SK-N-SH (cell line): ENCODE measurements at regions not wholly inside any gene's neighbourhood (a gene's known extent, or its start where the extent isn't known, plus 50 kb on each side); places are given as distances from the start of the nearest gene placed in this dataset.

Source experiments
- CTCF ChIA-PET: fragments of 300-600, 350-600 bp; formaldehyde crosslinking; extraction: SDS; loops from one replicate; lab custom pipeline; 2021; lab: Yijun Ruan, JAX
- POLR2A ChIA-PET: fragments of 350-600 bp; sonication (Branson Sonifier 250); formaldehyde crosslinking; extraction: SDS; loops from one replicate; lab custom pipeline; 2020; ENCODE audit warnings: antibody characterized with exemption, inconsistent platforms; lab: Yijun Ruan, JAX
- DNase-seq: peaks from one replicate; pipeline ENCODE4 v3.0.0; 2012
- H2AFZ ChIP-seq: fragments of 200-600 bp; sonication (generic); 2 replicates; pipeline ENCODE4 v1.8.1; 2016; ENCODE audit warnings: antibody characterized with exemption, mild to moderate bottlenecking, low read depth
- H3F3A ChIP-seq: fragments of 200-600 bp; sonication (generic); replicated peaks from 2 replicates; pipeline ENCODE3; 2016; ENCODE audit warnings: antibody characterized with exemption, mild to moderate bottlenecking; ENCODE audit not compliant: insufficient read depth
- H3K27ac ChIP-seq, 2 experiments: fragments of 200-500 bp in 1 of 2; fragments of 200-600 bp in 1 of 2; sonication (Bioruptor generic) in 1 of 2; sonication (generic), shearing (Covaris generic) in 1 of 2; 2 replicates each; pipeline versions ENCODE4 v1.5.1 to v1.6.1; 2014 to 2016; ENCODE audit warnings: low read depth in 2 of 2, inconsistent platforms in 1 of 2, low read length in 1 of 2, mild to moderate bottlenecking in 1 of 2, mixed read lengths in 1 of 2
- H3K27me3 ChIP-seq: fragments of 200-600 bp; sonication (generic), shearing (Covaris generic); 2 replicates; pipeline ENCODE4 v1.6.1; 2016; ENCODE audit warnings: mixed run types; ENCODE audit not compliant: insufficient read depth
- H3K36me3 ChIP-seq, 2 experiments: fragments of 200-500 bp in 1 of 2; fragments of 200-600 bp in 1 of 2; sonication (Bioruptor generic) in 1 of 2; sonication (generic) in 1 of 2; replicated peaks in 1 of 2; 2 replicates each; pipeline versions ENCODE3 to v1.5.1; 2014 to 2016; ENCODE audit warnings: low read length in 1 of 2, mild to moderate bottlenecking in 1 of 2; ENCODE audit not compliant: insufficient read depth in 2 of 2, control insufficient read depth in 1 of 2
- H3K4me1 ChIP-seq, 2 experiments: fragments of 200-500 bp in 1 of 2; fragments of 200-600 bp in 1 of 2; sonication (Bioruptor generic) in 1 of 2; sonication (generic), shearing (Covaris generic) in 1 of 2; 2 replicates each; pipeline versions ENCODE4 v1.5.1 to v1.6.1; 2014 to 2016; ENCODE audit warnings: low read depth in 1 of 2, low read length in 1 of 2, mixed run types in 1 of 2; ENCODE audit not compliant: insufficient read depth in 2 of 2, control insufficient read depth in 1 of 2
- H3K4me2 ChIP-seq: fragments of 200-600 bp; sonication (generic), shearing (Covaris generic); 2 replicates; pipeline ENCODE4 v1.6.1; 2017; ENCODE audit warnings: mixed run types
- H3K4me3 ChIP-seq, 2 experiments: fragments of 200-500 bp in 1 of 2; fragments of 200-600 bp in 1 of 2; sonication (Bioruptor generic) in 1 of 2; sonication (generic), shearing (Covaris generic) in 1 of 2; 2 replicates each; pipeline versions ENCODE4 v1.5.1 to v1.8.1; 2014 to 2016; ENCODE audit warnings: low read depth in 2 of 2, inconsistent platforms in 1 of 2, low read length in 1 of 2, mild to moderate bottlenecking in 1 of 2, mixed read lengths in 1 of 2, moderate library complexity in 1 of 2
- H3K79me2 ChIP-seq: fragments of 200-600 bp; sonication (generic); 2 replicates; pipeline ENCODE4 v1.8.1; 2017; ENCODE audit warnings: mild to moderate bottlenecking; ENCODE audit not compliant: insufficient read depth
- H3K9ac ChIP-seq: fragments of 200-600 bp; sonication (generic); 2 replicates; pipeline ENCODE4 v1.6.1; 2017; ENCODE audit warnings: mixed run types
- H3K9me2 ChIP-seq: fragments of 200-600 bp; sonication (generic); 2 replicates; pipeline ENCODE4 v1.6.1; 2017; ENCODE audit warnings: mixed run types
- H3K9me3 ChIP-seq: fragments of 200-600 bp; sonication (generic); 2 replicates; pipeline ENCODE4 v1.6.1; 2017; ENCODE audit warnings: mixed run types, mild to moderate bottlenecking, moderate library complexity
- H4K20me1 ChIP-seq: fragments of 200-600 bp; sonication (generic); 2 replicates; pipeline ENCODE4 v1.6.1; 2017; ENCODE audit warnings: mild to moderate bottlenecking, mixed run types; ENCODE audit not compliant: insufficient read depth
- ELF1 ChIP-seq: IDR thresholded peaks from 2 replicates; pipeline ENCODE4 v1.4.0; 2012
- FOSL2 ChIP-seq: IDR thresholded peaks from 2 replicates; pipeline ENCODE4 v1.4.0; 2012; ENCODE audit warnings: low read depth, mild to moderate bottlenecking, moderate library complexity, borderline replicate concordance
- FOXJ3 ChIP-seq: sonication (generic); formaldehyde crosslinking; IDR thresholded peaks from 2 replicates; pipeline ENCODE4 v1.5.1; 2020; ENCODE audit warnings: mild to moderate bottlenecking, missing genetic modification reagents
- FOXM1 ChIP-seq: IDR thresholded peaks from 2 replicates; pipeline ENCODE4 v1.4.0; 2012; ENCODE audit warnings: low read depth, mild to moderate bottlenecking
- GABPA ChIP-seq: IDR thresholded peaks from 2 replicates; pipeline ENCODE4 v1.4.0; 2012; ENCODE audit warnings: low read depth, mild to moderate bottlenecking
- IRF3 ChIP-seq: fragments of 150-350 bp; IDR thresholded peaks from 2 replicates; pipeline ENCODE4 v1.6.1; 2016; ENCODE audit warnings: mild to moderate bottlenecking, low read depth, low read length
- MXI1 ChIP-seq: IDR thresholded peaks from 2 replicates; pipeline ENCODE4 v1.6.1; 2012; ENCODE audit warnings: mild to moderate bottlenecking, low read depth, low read length, improper control_type of control experiment
- POLR2AphosphoS5 ChIP-seq: IDR thresholded peaks from 2 replicates; pipeline ENCODE4 v1.6.1; 2012; ENCODE audit warnings: low read depth, low read length
- RAD21 ChIP-seq: IDR thresholded peaks from 2 replicates; pipeline ENCODE4 v1.6.1; 2012; ENCODE audit warnings: mild to moderate bottlenecking, low read length
- RCOR1 ChIP-seq: fragments of 150-350 bp; IDR thresholded peaks from 2 replicates; pipeline ENCODE4 v1.6.1; 2017; ENCODE audit warnings: antibody characterized with exemption, low read length
- RXRA ChIP-seq: IDR thresholded peaks from 2 replicates; pipeline ENCODE4 v1.4.0; 2012; ENCODE audit warnings: low read depth, mild to moderate bottlenecking, borderline replicate concordance
- SMC3 ChIP-seq: IDR thresholded peaks from 2 replicates; pipeline ENCODE4 v1.6.1; 2012; ENCODE audit warnings: low read depth, low read length, improper control_type of control experiment
- TAF1 ChIP-seq: IDR thresholded peaks from 2 replicates; pipeline ENCODE4 v1.6.1; 2012; ENCODE audit warnings: low read depth, mild to moderate bottlenecking, low read length, moderate library complexity, borderline replicate concordance
- YY1 ChIP-seq: IDR thresholded peaks from 2 replicates; pipeline ENCODE4 v1.4.0; 2012; ENCODE audit warnings: low read depth, mild to moderate bottlenecking
- WGBS: methylation state at CpG from one replicate; pipeline ENCODE4 v1.1.6; 2017; ENCODE audit warnings: low lambda C conversion rate; 5-methylcytosine and 5-hydroxymethylcytosine counted together
- TF ChIP-seq, protein P1 (sequence below): fragments of 200-600 bp; sonication (generic); IDR thresholded peaks from 2 replicates; pipeline ENCODE4 v1.6.1; 2017; ENCODE audit warnings: antibody characterized with exemption, mild to moderate bottlenecking, moderate library complexity

GRCh38 chr5:109917966-109918365 lies 228.2 kb downstream of the MAN2A1 start:
- Histone ChIP-seq H3K4me2 (no peak overlapping the region), H3K79me2 (no peaks in the 10 kb centered on the region), H3K27me3 (no peaks in the 10 kb centered on the region), H3K9me2 (no peaks in the 10 kb centered on the region), H3K9ac (no peak overlapping the region), H3K36me3 (no peaks in the 10 kb centered on the region), H2AFZ (no peak overlapping the region), H3K4me3 (no peak overlapping the region), H3F3A (no peaks in the 10 kb centered on the region), H4K20me1 (no peaks in the 10 kb centered on the region), H3K9me3 (no peaks in the 10 kb centered on the region), H3K27ac (no peak overlapping the region), H3K4me1 (peaks cover 0 to 11% of the 10 kb centered on the region in 2 experiments; a peak in 1 of 4 replicates)
- 74% methylated on average over 4 of the region's 4 CpGs for WGBS
- CTCF ChIA-PET: no interaction called here
- no peak for DNase-seq
- TF ChIP-seq FOXM1 (no peak), RXRA (no peak), IRF3 (no peak), ELF1 (no peak), POLR2AphosphoS5 (no peak), MXI1 (no peak), FOXJ3 (CRISPR knock-in tag) (no peak), RCOR1 (no peak), TAF1 (no peak)
- TF ChIP-seq, protein P1, sequence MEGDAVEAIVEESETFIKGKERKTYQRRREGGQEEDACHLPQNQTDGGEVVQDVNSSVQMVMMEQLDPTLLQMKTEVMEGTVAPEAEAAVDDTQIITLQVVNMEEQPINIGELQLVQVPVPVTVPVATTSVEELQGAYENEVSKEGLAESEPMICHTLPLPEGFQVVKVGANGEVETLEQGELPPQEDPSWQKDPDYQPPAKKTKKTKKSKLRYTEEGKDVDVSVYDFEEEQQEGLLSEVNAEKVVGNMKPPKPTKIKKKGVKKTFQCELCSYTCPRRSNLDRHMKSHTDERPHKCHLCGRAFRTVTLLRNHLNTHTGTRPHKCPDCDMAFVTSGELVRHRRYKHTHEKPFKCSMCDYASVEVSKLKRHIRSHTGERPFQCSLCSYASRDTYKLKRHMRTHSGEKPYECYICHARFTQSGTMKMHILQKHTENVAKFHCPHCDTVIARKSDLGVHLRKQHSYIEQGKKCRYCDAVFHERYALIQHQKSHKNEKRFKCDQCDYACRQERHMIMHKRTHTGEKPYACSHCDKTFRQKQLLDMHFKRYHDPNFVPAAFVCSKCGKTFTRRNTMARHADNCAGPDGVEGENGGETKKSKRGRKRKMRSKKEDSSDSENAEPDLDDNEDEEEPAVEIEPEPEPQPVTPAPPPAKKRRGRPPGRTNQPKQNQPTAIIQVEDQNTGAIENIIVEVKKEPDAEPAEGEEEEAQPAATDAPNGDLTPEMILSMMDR: no peak
- POLR2A ChIA-PET: no interaction called here

- H3K9me2 ChIP-seq: no peaks in the 10 kb centered on the region
- WGBS: 47% methylated on average over 4 of the region's 4 CpGs
- CTCF ChIA-PET: interaction anchor here (1.6 kb wide), 1 partner anchor 21 kb away, joined by 3 read pairs; no protein-coding TSS in a partner anchor
Observed at GRCh38 chr5:109920736-109921135, 231.0 kb downstream of the MAN2A1 start.

More at GRCh38 chr5:109920736-109921135, 231.0 kb downstream of the MAN2A1 start:
- Histone ChIP-seq H3K27ac (no peak overlapping the region), H2AFZ (no peak overlapping the region), H4K20me1 (no peaks in the 10 kb centered on the region), H3K4me2 (no peak overlapping the region), H3F3A (no peaks in the 10 kb centered on the region), H3K36me3 (no peaks in the 10 kb centered on the region), H3K79me2 (no peaks in the 10 kb centered on the region)
- POLR2A ChIA-PET: no interaction called here
- TF ChIP-seq IRF3 (no peak), POLR2AphosphoS5 (no peak), SMC3 (no peak), GABPA (no peak), ELF1 (no peak), RAD21 (no peak), FOXM1 (no peak), FOSL2 (no peak), MXI1 (no peak), YY1 (no peak)
- TF ChIP-seq, protein P1: no peak
- TF ChIP-seq, all 33 proteins: peak for 0
- no peaks in the 10 kb centered on the region for H3K9me3 ChIP-seq
- H3K27me3 ChIP-seq: no peaks in the 10 kb centered on the region
- H3K4me3 ChIP-seq: no peak overlapping the region
- no peak for DNase-seq
- H3K4me1 ChIP-seq: peaks cover 0 to 14% of the 10 kb centered on the region in 2 experiments; a peak in 1 of 4 replicates
- no peak overlapping the region for H3K9ac ChIP-seq
